Globus pallidus (tissue), 1 donor: ENCODE measurements at regions not wholly inside any gene's neighbourhood (a gene's known extent, or its start where the extent isn't known, plus 50 kb on each side); places are given as distances from the start of the nearest gene placed in this dataset.
"Not testable (repeated sequence)": the region's sequence is repeated elsewhere in the genome, so short reads cannot be mapped to it uniquely, and the experiment has no call there.

Experiments
- DNase-seq: peaks from one replicate; pipeline ENCODE4 v3.0.0-alpha.2; 2015; ENCODE audit warnings: low spot score

- DNase-seq, result not testable (repeated sequence)
Measured at GRCh38 chr4:102210806-102211205, 134.5 kb downstream of the SLC39A8 start.

DNA sequence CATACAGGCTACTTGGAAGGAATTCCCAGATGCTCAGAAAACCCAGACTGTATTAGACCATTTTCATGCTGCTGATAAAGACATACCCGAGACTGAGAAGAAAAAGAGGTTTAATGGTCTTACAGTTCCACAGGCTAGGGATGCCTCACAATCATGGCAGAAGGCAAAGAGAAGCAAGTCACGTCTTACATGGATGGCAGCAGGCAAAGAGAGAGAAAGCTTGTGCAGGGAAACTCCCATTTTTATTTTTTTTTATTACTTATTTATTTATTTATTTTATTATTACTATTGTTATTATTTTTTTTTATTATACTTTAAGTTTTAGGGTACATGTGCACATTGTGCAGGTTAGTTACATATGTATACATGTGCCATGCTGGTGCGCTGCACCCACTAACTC is 140.6 kb downstream of the SLC39A8 start:
- not testable (repeated sequence) for DNase-seq

GRCh38 chr4:102196221-102196620 is 149.1 kb downstream of the SLC39A8 start:
- no peak for DNase-seq

DNA sequence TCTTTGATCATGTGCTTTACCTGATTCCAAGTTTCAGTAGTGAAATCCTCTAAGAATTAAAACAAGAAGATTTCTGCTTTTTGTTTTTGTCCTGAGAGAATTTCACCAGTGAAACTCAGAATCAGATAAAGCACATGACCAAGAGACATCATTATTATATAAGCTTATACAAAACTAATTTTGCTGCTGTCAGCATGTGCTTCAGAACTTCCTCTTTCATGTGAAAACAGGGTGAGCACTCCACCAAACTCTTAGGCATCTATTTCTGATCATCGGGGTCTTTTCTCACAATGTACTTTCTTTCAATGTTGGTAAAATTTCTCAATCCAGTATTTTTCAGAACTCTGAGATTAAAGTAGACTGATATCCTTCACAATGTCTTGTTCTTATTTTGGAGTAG is 152.1 kb downstream of the SLC39A8 start:
- DNase-seq, result no peak

DNA sequence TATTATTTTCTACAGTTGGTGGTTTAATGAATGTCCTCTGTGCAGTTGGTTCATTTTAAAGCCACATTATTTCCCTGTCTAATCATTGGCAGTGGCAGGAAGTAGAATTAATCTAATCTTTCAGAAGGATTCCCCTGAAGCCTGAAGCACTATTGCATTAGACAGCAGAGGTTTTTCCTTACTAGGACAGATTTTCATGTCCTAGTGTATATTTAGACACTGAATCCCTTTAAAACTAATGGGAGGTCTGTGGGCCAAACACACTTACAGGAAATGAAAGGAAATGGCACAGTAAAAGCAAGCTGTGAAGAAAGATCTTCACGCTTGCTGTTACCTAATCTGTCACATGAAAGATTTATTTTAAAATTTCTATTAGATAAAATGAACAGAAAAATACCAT is 165.2 kb downstream of the SLC39A8 start:
- no peak for DNase-seq

GRCh38 chr4:102174719-102175189 is 170.5 kb downstream of the SLC39A8 start:
- DNase-seq, result no peak

GRCh38 chr4:102172341-102172740 is 172.9 kb downstream of the SLC39A8 start:
- DNase-seq, result no peak

DNA sequence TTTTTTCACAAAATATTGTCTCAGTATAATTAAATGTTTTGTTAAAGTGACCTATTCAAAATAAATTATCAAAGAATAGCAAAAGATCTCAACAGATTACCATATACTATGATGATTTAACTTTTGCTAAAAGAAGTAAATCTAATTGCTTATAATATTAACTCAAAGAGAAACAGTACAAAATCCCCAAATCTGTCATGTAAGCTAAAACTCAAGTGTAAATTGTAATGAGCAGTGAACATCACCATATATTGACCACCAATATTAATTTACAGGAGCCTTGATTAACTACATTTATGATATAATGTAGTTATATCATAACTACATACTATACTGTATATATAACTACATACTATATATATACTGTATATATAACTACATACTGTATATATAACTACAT is 174.4 kb downstream of the SLC39A8 start:
- DNase-seq, result no peak

DNA sequence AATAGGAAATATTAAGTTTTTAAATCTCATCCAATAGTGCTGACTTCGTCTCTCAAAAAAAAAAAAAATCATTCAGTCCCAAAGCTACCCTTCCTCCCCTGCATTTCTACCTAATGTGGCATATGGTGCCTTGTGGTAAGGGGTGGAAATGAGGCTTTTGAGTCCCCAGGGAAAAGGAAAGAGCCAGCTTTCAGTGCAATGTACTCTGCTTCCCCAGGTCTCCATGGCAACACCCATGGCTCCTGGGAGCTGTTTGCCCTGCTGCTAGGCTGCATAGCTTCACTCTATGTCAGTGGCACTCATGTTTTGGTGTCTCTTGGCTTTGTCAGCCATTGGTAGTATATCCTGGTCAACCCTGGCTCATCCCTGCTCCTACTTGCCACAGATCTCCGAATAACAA is 175.9 kb downstream of the SLC39A8 start:
- no peak for DNase-seq

DNA sequence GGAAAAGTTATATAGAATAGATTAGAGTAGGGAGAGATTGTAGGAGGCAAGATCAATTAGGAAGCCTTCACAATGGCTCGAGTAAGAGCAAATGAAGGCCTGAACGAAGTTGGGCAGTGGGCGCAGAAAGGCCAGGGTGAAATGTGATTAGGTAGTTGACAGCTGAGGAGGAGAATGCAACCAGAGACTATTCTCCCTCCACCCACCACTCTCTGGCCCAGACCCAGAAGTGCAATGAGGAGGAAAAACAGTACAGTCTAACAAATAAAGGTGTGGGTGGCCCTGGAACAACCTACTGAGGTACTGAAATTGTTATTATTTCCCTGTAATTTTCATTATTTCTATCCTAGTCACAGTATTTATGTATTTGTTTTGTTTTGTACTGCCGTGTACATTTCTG is 176.7 kb downstream of the SLC39A8 start:
- no peak for DNase-seq

DNA sequence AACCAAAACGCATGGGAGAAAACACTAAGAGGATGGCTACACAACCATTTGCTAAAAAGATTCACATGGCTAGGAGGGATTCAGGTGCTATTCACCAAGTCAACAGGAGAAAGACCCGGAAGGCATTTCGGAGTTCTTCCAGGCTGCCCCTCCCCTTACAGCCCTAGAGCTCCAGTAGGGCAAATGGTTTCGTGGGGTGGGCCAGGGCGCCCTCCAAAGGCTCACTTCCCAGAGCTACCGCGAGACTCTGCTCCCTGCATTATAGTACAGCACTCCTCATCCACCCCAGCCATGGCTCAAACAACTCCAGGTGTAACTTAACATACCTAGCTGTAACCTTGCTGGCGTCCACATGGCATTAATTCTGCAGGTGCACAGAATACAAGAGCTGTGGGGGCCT is 179.7 kb downstream of the SLC39A8 start:
- DNase-seq, result no peak

GRCh38 chr4:102163404-102164140 is 181.7 kb downstream of the SLC39A8 start:
- no peak for DNase-seq

DNA sequence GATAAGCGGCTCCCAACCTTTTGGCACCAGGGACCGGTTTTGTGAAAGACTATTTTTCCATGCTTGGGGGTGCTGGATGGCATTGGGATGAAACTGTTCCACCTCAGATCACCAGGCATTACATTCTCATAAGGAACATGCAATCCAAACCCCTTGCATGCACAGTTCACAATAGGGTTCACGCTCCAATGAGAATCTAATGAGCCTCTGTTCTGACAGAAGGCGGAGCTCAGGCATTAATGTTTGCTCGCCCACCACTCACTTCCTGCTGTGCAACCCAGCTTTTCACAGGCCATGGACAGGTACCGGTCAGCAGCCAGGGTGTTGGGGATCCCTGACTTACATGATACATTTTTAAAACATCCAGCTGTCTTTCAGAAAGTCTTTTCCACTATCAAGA is 187.3 kb downstream of the SLC39A8 start:
- no peak for DNase-seq

DNA sequence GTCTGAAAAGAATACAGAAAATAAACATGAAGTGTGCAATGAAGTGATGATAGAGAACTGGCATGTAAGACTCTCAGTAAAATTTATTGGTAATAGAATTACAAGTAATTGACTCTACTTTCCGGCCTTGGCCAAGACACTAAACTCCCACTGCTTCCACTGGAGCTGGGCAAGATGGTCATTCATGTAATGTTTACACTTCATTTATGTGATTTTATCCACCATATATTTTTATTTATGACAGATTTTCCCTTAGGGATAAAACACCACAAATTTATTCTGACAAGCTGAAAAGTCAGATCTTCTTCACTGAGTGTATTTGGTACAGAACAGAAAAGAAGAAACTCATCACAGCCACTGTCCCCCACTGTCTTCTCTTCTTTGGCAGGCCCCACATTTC is 191.9 kb downstream of the SLC39A8 start:
- DNase-seq, result no peak

DNA sequence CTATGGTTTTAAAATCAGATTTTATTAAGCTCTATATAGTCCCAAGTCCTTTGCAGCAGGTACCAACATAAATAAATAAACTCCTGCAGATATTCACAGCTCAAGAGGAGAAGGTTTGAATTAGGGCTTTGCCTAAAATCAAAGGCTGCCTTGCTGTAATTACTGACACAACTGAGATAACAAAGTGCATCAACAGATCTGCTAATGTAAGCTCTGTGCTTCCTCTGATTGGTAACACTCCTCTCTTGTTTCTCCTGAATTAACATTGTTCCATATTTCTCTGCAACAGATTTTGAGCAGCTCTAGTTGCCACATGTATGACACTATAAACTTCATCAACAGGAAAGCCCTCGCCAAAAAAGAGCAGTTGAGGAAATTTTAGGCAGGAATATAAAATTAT is 193.6 kb downstream of the SLC39A8 start:
- DNase-seq, result no peak

GRCh38 chr4:102143433-102143832 is 201.8 kb downstream of the SLC39A8 start:
- DNase-seq, result no peak

- DNase-seq, result no peak
Measured at GRCh38 chr4:102141842-102142241, 203.4 kb downstream of the SLC39A8 start.

DNA sequence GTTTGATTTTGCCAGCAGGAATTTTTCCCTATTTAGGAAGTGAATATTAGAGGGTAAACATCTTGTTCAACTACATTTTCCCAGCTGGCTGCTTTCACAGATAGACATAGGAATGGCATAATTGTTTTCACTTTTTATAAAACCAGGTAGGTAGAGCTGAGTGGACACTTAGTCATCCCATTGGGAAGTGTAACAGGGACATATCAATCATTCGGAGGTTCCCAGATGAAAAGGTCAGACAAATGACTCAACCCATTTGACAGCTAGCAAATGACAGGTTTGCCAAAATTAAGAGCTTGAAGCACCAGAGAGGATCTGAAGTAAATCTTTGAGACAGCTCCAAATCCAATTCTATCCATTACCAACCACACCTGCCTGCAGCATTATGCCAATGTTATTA is 205.3 kb downstream of the SLC39A8 start:
- no peak for DNase-seq

- peak; percentile 2 for DNase-seq
Measured at GRCh38 chr4:102139132-102139573, 206.1 kb downstream of the SLC39A8 start.

DNA sequence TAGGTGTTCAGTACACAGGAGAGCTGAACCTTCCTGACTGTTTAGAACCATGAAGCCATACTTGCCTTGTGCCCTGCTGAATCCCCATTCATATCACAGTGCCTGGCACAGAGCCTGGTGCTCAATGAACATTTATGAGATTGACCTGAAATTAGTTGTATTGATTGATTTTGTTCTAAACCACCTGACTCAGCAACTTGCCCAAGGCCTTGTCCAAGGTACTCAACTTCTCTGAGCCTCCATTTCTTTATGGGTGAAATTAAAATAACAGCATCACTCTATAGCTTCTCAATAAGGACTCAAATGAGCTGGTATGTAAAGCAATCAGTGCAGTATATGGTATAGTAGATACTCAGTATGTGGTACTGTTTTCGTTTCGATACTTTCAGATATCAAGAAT is 208.1 kb downstream of the SLC39A8 start:
- no peak for DNase-seq

GRCh38 chr4:102129810-102130209 is 215.5 kb downstream of the SLC39A8 start:
- DNase-seq, result no peak
